ENCODE measurements at regions not wholly inside any gene's neighbourhood (a gene's known extent, or its start where the extent isn't known, plus 50 kb on each side); places are given as distances from the start of the nearest gene placed in this dataset.
A peak's percentile ranks its signal among the peaks of the same experiment; 100 is the strongest.

GRCh38 chr16:13696017-13696416 lies 223.9 kb upstream of the ERCC4 start:
- no peaks in the 10 kb centered on the region for H3K4me1 ChIP-seq

GRCh38 chr16:13697013-13697412 lies 222.9 kb upstream of the ERCC4 start:
- Histone ChIP-seq H3K4me1 (no peaks in the 10 kb centered on the region), H3K36me3 (replicated peaks in 1 of 2; ENCODE audit: insufficient read depth in 1 of 2, low read depth in 2 of 2) (no peaks in the 10 kb centered on the region), H3K27me3 (no peaks in the 10 kb centered on the region), H3K27ac (no peak overlapping the region), H3K4me3 (no peak overlapping the region), H3K9me3 (peaks cover 0 to 9% (median 0%) of the 10 kb centered on the region in 3 donors)
- intact Hi-C loops (cut with DNase I), result no loop called here
- ATAC-seq (no peak), DNase-seq (no peak)
- WGBS, 2 donors, result 63 to 70% methylated on average over 1 of the region's 1 CpG
- no peak for TF ChIP-seq POLR2A (IDR thresholded peaks at IDR 0.05)
- no peak for TF ChIP-seq CTCF (IDR thresholded peaks at IDR 0.05)

More at GRCh38 chr16:13696017-13696416, 223.9 kb upstream of the ERCC4 start:
- intact Hi-C loops (cut with DNase I), result no loop called here
- Histone ChIP-seq H3K27me3 (no peaks in the 10 kb centered on the region), H3K27ac (no peak overlapping the region), H3K36me3 (replicated peaks in 1 of 2; ENCODE audit: insufficient read depth in 1 of 2, low read depth in 2 of 2) (no peaks in the 10 kb centered on the region), H3K4me3 (no peak overlapping the region), H3K9me3 (peaks cover 0 to 9% (median 0%) of the 10 kb centered on the region in 3 donors)
- ATAC-seq (no peak), DNase-seq (no peak)
- TF ChIP-seq CTCF (IDR thresholded peaks at IDR 0.05) (no peak), POLR2A (IDR thresholded peaks at IDR 0.05) (no peak)

- Histone ChIP-seq H3K4me1 (no peaks in the 10 kb centered on the region), H3K36me3 (replicated peaks in 1 of 2; ENCODE audit: insufficient read depth in 1 of 2, low read depth in 2 of 2) (no peaks in the 10 kb centered on the region), H3K4me3 (no peak overlapping the region), H3K9me3 (peaks cover 0 to 9% (median 0%) of the 10 kb centered on the region in 3 donors), H3K27me3 (no peaks in the 10 kb centered on the region), H3K27ac (no peak overlapping the region)
- TF ChIP-seq POLR2A (IDR thresholded peaks at IDR 0.05), result no peak
- no peak for TF ChIP-seq CTCF (IDR thresholded peaks at IDR 0.05)
- intact Hi-C loops (cut with DNase I), result no loop called here
- ATAC-seq, result no peak
- no peak for DNase-seq
Observed at GRCh38 chr16:13697568-13697967, 222.4 kb upstream of the ERCC4 start.

GRCh38 chr16:13702614-13703013 lies 217.3 kb upstream of the ERCC4 start:
- H3K9me3 ChIP-seq, result peaks cover 0 to 1% (median 0%) of the 10 kb centered on the region in 3 donors
- DNase-seq (peak in 3 of 4 donors; percentile 10 to 40 (median 11)), ATAC-seq (no peak)
- intact Hi-C loops (cut with DNase I), result no loop called here
- H3K4me3 ChIP-seq, result no peak overlapping the region
- no peaks in the 10 kb centered on the region for H3K27me3 ChIP-seq
- no peak for TF ChIP-seq POLR2A (IDR thresholded peaks at IDR 0.05)
- TF ChIP-seq CTCF (IDR thresholded peaks at IDR 0.05), result no peak
- H3K27ac ChIP-seq, result peak overlapping the region in 1 of 4 donors; percentile 2
- H3K4me1 ChIP-seq, result no peaks in the 10 kb centered on the region
- no peaks in the 10 kb centered on the region for H3K36me3 ChIP-seq (replicated peaks in 1 of 2; ENCODE audit: insufficient read depth in 1 of 2, low read depth in 2 of 2)
- 26 to 31% methylated on average over 4 of the region's 4 CpGs for WGBS, 2 donors

- intact Hi-C loops (cut with DNase I), result no loop called here
- 30 to 32% methylated on average over 3 of the region's 3 CpGs for WGBS, 2 donors
- ATAC-seq, result no peak
- no peak overlapping the region for H3K27ac ChIP-seq
- no peak overlapping the region for H3K4me3 ChIP-seq
- no peaks in the 10 kb centered on the region for H3K9me3 ChIP-seq
- H3K27me3 ChIP-seq, result no peaks in the 10 kb centered on the region
- TF ChIP-seq CTCF (IDR thresholded peaks at IDR 0.05), result no peak
- no peak for TF ChIP-seq POLR2A (IDR thresholded peaks at IDR 0.05)
- no peak for DNase-seq
- H3K4me1 ChIP-seq, result no peaks in the 10 kb centered on the region
- H3K36me3 ChIP-seq (replicated peaks in 1 of 2; ENCODE audit: insufficient read depth in 1 of 2, low read depth in 2 of 2), result no peaks in the 10 kb centered on the region
Observed at GRCh38 chr16:13708347-13709120, 211.4 kb upstream of the ERCC4 start.
